Activated CD8-positive, alpha-beta T cell treated with anti-CD3 and anti-CD28 coated beads for 36 hours (primary cell): ENCODE measurements at regions not wholly inside any gene's neighbourhood (a gene's known extent, or its start where the extent isn't known, plus 50 kb on each side); places are given as distances from the start of the nearest gene placed in this dataset.

Experiments
- ATAC-seq: fragments of 200-7000 bp; cut with Tn5 transposase; one replicate; pipeline ENCODE4 v1.10.0; 2021; ENCODE audit warnings: mild to moderate bottlenecking, moderate library complexity
- CTCF ChIA-PET: fragments of 350-600 bp; sonication (Branson Sonifier 250); formaldehyde crosslinking; loops from one replicate; lab custom pipeline; 2021; ENCODE audit warnings: antibody characterized with exemption; lab: Charles Lee
- POLR2A ChIA-PET: fragments of 350-600 bp; sonication (Branson Sonifier 250); formaldehyde crosslinking; loops from one replicate; lab custom pipeline; 2021; ENCODE audit warnings: antibody characterized with exemption; lab: Charles Lee
- DNase-seq: peaks from one replicate; pipeline ENCODE4 v3.0.0-alpha.2; 2020
- H3K27ac Mint-ChIP-seq: one replicate; pipeline ENCODE4 v1.8.0; 2021; ENCODE audit warnings: mild to moderate bottlenecking, mixed read lengths
- H3K27me3 Mint-ChIP-seq: one replicate; pipeline ENCODE4 v1.8.0; 2021; ENCODE audit warnings: mixed read lengths
- H3K36me3 Mint-ChIP-seq: one replicate; pipeline ENCODE4 v1.8.0; 2021; ENCODE audit warnings: low read depth, mixed read lengths
- H3K4me1 Mint-ChIP-seq: one replicate; pipeline ENCODE4 v1.8.0; 2021; ENCODE audit warnings: low read depth, mixed read lengths
- H3K4me3 Mint-ChIP-seq: one replicate; pipeline ENCODE4 v1.8.0; 2021; ENCODE audit warnings: mild to moderate bottlenecking, moderate library complexity, mixed read lengths
- H3K9me3 Mint-ChIP-seq: one replicate; pipeline ENCODE4 v1.8.0; 2021; ENCODE audit warnings: mixed read lengths
- CTCF ChIP-seq: fragments of 200-600 bp; IDR thresholded peaks from one replicate; pipeline ENCODE4 v1.8.0; 2022; ENCODE audit warnings: antibody characterized with exemption, mild to moderate bottlenecking
- intact Hi-C: fragments of 100-400 bp; cut with micrococcal nuclease; formaldehyde crosslinking; loops from one replicate; pipeline ENCODE4 v1.10.0; 2022

- ChIA-PET POLR2A (no interaction called here), CTCF (interaction anchor here (0.7 kb wide), 1 partner anchor 10 kb away, joined by 3 read pairs; no protein-coding TSS in a partner anchor)
- H3K27me3 Mint-ChIP-seq = peaks cover 3% of the 10 kb centered on the region
- ATAC-seq (no peak), DNase-seq (no peak)
- intact Hi-C loops = no loop called here
- H3K4me3 Mint-ChIP-seq = no peak overlapping the region
- no peak for TF ChIP-seq CTCF
- H3K36me3 Mint-ChIP-seq = no peaks in the 10 kb centered on the region
- no peaks in the 10 kb centered on the region for H3K4me1 Mint-ChIP-seq
- H3K9me3 Mint-ChIP-seq = no peaks in the 10 kb centered on the region
- H3K27ac Mint-ChIP-seq = no peak overlapping the region
Observed at GRCh38 chr12:111293266-111294009, 75.5 kb downstream of the PHETA1 start.

GRCh38 chr12:111291357-111291756, 77.5 kb downstream of the PHETA1 start:
- no peaks in the 10 kb centered on the region for H3K4me1 Mint-ChIP-seq
- no peak overlapping the region for H3K27ac Mint-ChIP-seq
- TF ChIP-seq CTCF = no peak
- ATAC-seq = no peak
- POLR2A ChIA-PET = no interaction called here
- no peaks in the 10 kb centered on the region for H3K9me3 Mint-ChIP-seq
- no peaks in the 10 kb centered on the region for H3K27me3 Mint-ChIP-seq
- H3K4me3 Mint-ChIP-seq = no peak overlapping the region
- CTCF ChIA-PET = no interaction called here
- no peaks in the 10 kb centered on the region for H3K36me3 Mint-ChIP-seq
- intact Hi-C loops = no loop called here
- no peak for DNase-seq

- Mint-ChIP-seq H3K9me3 (no peaks in the 10 kb centered on the region), H3K36me3 (no peaks in the 10 kb centered on the region), H3K4me1 (no peaks in the 10 kb centered on the region), H3K27me3 (no peaks in the 10 kb centered on the region), H3K27ac (no peak overlapping the region), H3K4me3 (no peak overlapping the region)
- intact Hi-C loops = no loop called here
- DNase-seq (no peak), ATAC-seq (no peak)
- POLR2A ChIA-PET = no interaction called here
- CTCF ChIA-PET = interaction anchor here (1.4 kb wide), 1 partner anchor 12 kb away, joined by 3 read pairs; no protein-coding TSS in a partner anchor
- no peak for TF ChIP-seq CTCF
Observed at GRCh38 chr12:111288771-111289170, 80.1 kb downstream of the PHETA1 start.

GRCh38 chr12:111287125-111287900, 81.6 kb downstream of the PHETA1 start:
- ChIA-PET POLR2A (no interaction called here), CTCF (no interaction called here)
- no peaks in the 10 kb centered on the region for H3K9me3 Mint-ChIP-seq
- H3K4me3 Mint-ChIP-seq = no peak overlapping the region
- H3K27me3 Mint-ChIP-seq = no peaks in the 10 kb centered on the region
- no peak for TF ChIP-seq CTCF
- intact Hi-C loops = no loop called here
- no peak overlapping the region for H3K27ac Mint-ChIP-seq
- no peaks in the 10 kb centered on the region for H3K4me1 Mint-ChIP-seq
- DNase-seq (no peak), ATAC-seq (no peak)
- no peaks in the 10 kb centered on the region for H3K36me3 Mint-ChIP-seq

GRCh38 chr12:111285200-111285599, 83.7 kb downstream of the PHETA1 start:
- POLR2A ChIA-PET = no interaction called here
- Mint-ChIP-seq H3K4me1 (no peaks in the 10 kb centered on the region), H3K27ac (no peak overlapping the region), H3K27me3 (peaks cover 4% of the 10 kb centered on the region), H3K36me3 (no peaks in the 10 kb centered on the region), H3K9me3 (peaks cover 11% of the 10 kb centered on the region), H3K4me3 (no peak overlapping the region)
- intact Hi-C loops = no loop called here
- CTCF ChIA-PET = interaction anchor here (0.5 to 1.3 kb wide), 3 partner anchors 13 to 245 kb away, joined by 3 read pairs; no protein-coding TSS in a partner anchor
- DNase-seq = no peak
- TF ChIP-seq CTCF = no peak
- ATAC-seq = no peak
